Ovary (tissue), 7 donors: ENCODE measurements at regions not wholly inside any gene's neighbourhood (a gene's known extent, or its start where the extent isn't known, plus 50 kb on each side); places are given as distances from the start of the nearest gene placed in this dataset.

Experiments
- DNase-seq, 5 donors: peaks; one replicate each; pipeline ENCODE4 v3.0.0-alpha.2; 2019 to 2020
- H3K27ac ChIP-seq, 2 donors: fragments of 200-600 bp; one replicate each; pipeline versions ENCODE4 v1.5.1 to v1.8.0; 2019 to 2022
- H3K27me3 ChIP-seq: fragments of 200-600 bp; one replicate; pipeline ENCODE4 v1.8.0; 2022
- H3K36me3 ChIP-seq: fragments of 200-600 bp; sonication (generic); one replicate; pipeline ENCODE4 v1.5.1; 2019
- H3K4me1 ChIP-seq: one replicate; pipeline ENCODE4 v1.8.1; 2013; ENCODE audit warnings: mild to moderate bottlenecking, moderate library complexity; ENCODE audit not compliant: insufficient read depth
- H3K4me3 ChIP-seq: fragments of 200-600 bp; sonication (generic); one replicate; pipeline ENCODE4 v1.5.1; 2017
- H3K9me3 ChIP-seq, 2 donors: fragments of 200-600 bp in 1 of 2; sonication (generic) in 1 of 2; one replicate each; pipeline versions ENCODE4 v1.5.1 to v1.8.1; 2013 to 2019; ENCODE audit warnings: mild to moderate bottlenecking in 1 of 2, moderate library complexity in 1 of 2
- CTCF ChIP-seq, 3 donors: fragments of 450-650 bp in 2 of 3; fragments of 200-600 bp in 1 of 3; IDR thresholded peaks; one replicate each; pipeline versions ENCODE4 v1.5.1 to v1.8.0; 2016 to 2022; ENCODE audit warnings: antibody characterized with exemption in 3 of 3, mild to moderate bottlenecking in 1 of 3
- EP300 ChIP-seq: sonication (generic); formaldehyde crosslinking; IDR thresholded peaks from one replicate; pipeline ENCODE4 v1.6.1; 2017; ENCODE audit warnings: antibody characterized with exemption
- POLR2A ChIP-seq: fragments of 450-650 bp; IDR thresholded peaks from one replicate; pipeline ENCODE4 v1.6.1; 2017; ENCODE audit warnings: antibody characterized with exemption, mild to moderate bottlenecking, moderate library complexity
- WGBS, 3 donors: extraction: QIAGEN DNeasy Blood & Tissue Kit in 1 of 3; methylation state at CpG; one replicate each; pipeline versions ENCODE4 v1.1.5 to v1.1.7; 2013 to 2017; 5-methylcytosine and 5-hydroxymethylcytosine counted together
- intact Hi-C, 4 donors: fragments of 100-400 bp; cut with DNase I; formaldehyde crosslinking; loops; one replicate each; pipeline versions ENCODE4 v1.11.0 to v1.15.1; 2022 to 2023
- donor health status: DM: no; HTN: no; CAD: no; lungs with moderate emphysema.
- donor health status: DM: no; HTN: no; CAD: no.
- donor health status: Bipolar disorder and iron deficiency.
- donor health status: DM: no; HTN: no; CAD: no.
- donor health status: DM: yes; HTN: yes; CAD: no.

- H3K4me3 ChIP-seq, result no peak overlapping the region
- H3K27me3 ChIP-seq, result no peaks in the 10 kb centered on the region
- TF ChIP-seq CTCF (IDR thresholded peaks at IDR 0.05) (no peak), EP300 (no peak), POLR2A (no peak)
- H3K27ac ChIP-seq, result no peak overlapping the region
- H3K9me3 ChIP-seq, result no peaks in the 10 kb centered on the region
- no peaks in the 10 kb centered on the region for H3K4me1 ChIP-seq
- DNase-seq, result no peak
- WGBS, 3 donors, result 54 to 68% (median 56%) methylated on average over 6 of the region's 6 CpGs
- H3K36me3 ChIP-seq, result no peaks in the 10 kb centered on the region
- intact Hi-C loops, result no loop called here
Measured at GRCh38 chr22:22143448-22143847, 101.1 kb upstream of the VPREB1 start.

GRCh38 chr22:22142661-22143060, 101.9 kb upstream of the VPREB1 start:
- Histone ChIP-seq H3K4me1 (no peaks in the 10 kb centered on the region), H3K36me3 (no peaks in the 10 kb centered on the region), H3K9me3 (no peaks in the 10 kb centered on the region), H3K27me3 (no peaks in the 10 kb centered on the region), H3K27ac (no peak overlapping the region), H3K4me3 (no peak overlapping the region)
- DNase-seq, result no peak
- 24 to 46% (median 38%) methylated on average over 5 of the region's 5 CpGs for WGBS, 3 donors
- intact Hi-C loops, result no loop called here
- TF ChIP-seq POLR2A (no peak), CTCF (IDR thresholded peaks at IDR 0.05) (no peak), EP300 (no peak)

DNA sequence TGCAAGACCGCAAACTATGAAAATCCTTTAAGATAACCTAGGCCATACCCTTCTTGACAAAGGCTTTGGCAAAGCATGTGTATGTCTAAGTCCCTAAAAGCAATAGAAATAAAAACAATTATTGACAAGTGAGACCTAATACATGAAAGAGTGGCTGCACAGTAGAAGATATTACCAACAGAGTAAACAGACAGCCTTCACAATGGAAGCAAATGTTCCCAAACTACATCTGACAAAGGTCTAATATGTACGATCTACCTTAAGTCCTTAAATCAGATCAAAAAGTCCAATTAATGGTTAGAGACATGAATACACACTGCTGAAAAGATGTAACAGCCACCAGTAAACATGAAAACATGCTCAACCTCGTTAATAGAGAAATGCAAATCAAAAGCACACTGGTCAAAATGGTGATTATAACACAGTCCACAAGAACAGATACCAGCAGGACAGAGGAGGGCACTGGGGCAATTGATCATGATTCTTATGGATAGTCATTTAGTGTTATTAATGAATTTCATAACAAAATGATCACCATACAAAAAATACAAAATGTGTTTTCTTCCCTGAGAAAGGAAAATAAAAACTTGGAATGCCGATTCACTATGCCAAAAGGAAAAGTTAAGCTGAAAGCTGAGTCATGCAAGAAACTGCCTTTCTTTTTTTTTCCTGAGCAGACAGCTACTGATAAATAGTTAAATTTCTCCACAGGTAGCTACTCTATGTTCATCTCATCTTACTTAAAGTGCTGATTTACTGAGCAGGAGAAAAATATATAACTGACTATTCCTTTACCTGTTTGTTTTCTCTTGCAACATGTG, 102.6 kb upstream of the VPREB1 start:
- H3K27ac ChIP-seq, result no peak overlapping the region
- no peaks in the 10 kb centered on the region for H3K27me3 ChIP-seq
- no peak for DNase-seq
- H3K36me3 ChIP-seq, result no peaks in the 10 kb centered on the region
- H3K4me3 ChIP-seq, result no peak overlapping the region
- intact Hi-C loops, result no loop called here
- 50 to 64% (median 53%) methylated on average over 4 of the region's 4 CpGs for WGBS, 3 donors
- no peaks in the 10 kb centered on the region for H3K9me3 ChIP-seq
- TF ChIP-seq EP300 (no peak), CTCF (IDR thresholded peaks at IDR 0.05) (no peak), POLR2A (no peak)
- H3K4me1 ChIP-seq, result no peaks in the 10 kb centered on the region

DNA sequence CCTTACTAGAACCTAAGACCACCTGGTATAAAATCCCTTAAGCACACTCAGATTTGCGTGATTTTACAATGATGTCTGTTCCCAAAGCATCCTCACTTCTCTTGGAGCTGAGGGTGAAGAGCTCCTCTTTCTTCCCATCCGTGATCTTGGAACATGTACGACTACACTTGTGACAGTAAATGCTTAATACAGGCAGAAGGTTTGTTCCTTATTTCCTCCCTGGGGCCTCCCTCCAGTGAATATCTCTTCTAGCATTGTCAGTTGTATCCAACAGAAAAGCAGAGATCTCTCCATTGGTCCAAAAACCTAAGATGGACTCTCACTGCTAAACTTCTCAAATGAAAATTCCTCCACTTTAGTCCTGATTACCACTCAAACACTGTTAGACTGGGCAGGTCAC, 103.6 kb upstream of the VPREB1 start:
- intact Hi-C loops, result no loop called here
- 86 to 88% (median 87%) methylated on average over 3 of the region's 3 CpGs for WGBS, 3 donors
- no peak overlapping the region for H3K4me3 ChIP-seq
- H3K36me3 ChIP-seq, result no peaks in the 10 kb centered on the region
- H3K9me3 ChIP-seq, result no peaks in the 10 kb centered on the region
- H3K4me1 ChIP-seq, result no peaks in the 10 kb centered on the region
- no peaks in the 10 kb centered on the region for H3K27me3 ChIP-seq
- no peak for TF ChIP-seq CTCF (IDR thresholded peaks at IDR 0.05)
- no peak for TF ChIP-seq POLR2A
- no peak for TF ChIP-seq EP300
- H3K27ac ChIP-seq, result no peak overlapping the region
- DNase-seq, result no peak
